D721Med (cell line): ENCODE measurements at regions not wholly inside any gene's neighbourhood (a gene's known extent, or its start where the extent isn't known, plus 50 kb on each side); places are given as distances from the start of the nearest gene placed in this dataset.
"Not testable (repeated sequence)": the region's sequence is repeated elsewhere in the genome, so short reads cannot be mapped to it uniquely, and the experiment has no call there.

Experiments used
- DNase-seq: peaks from one replicate; pipeline ENCODE4 v3.0.0; 2011; ENCODE audit warnings: low spot score; ENCODE audit not compliant: insufficient read length
- FAIRE-seq: peaks from 2 replicates; lab custom pipeline; 2011; peaks lifted over from hg19 to GRCh38; lab: Jason Lieb, UNC
- TF ChIP-seq, protein P1 (sequence below): IDR thresholded peaks from 2 replicates; pipeline ENCODE4 v1.5.1; 2012; ENCODE audit warnings: mild to moderate bottlenecking, control low read depth; ENCODE audit not compliant: insufficient read depth; ENCODE audit errors: missing control alignments

DNA sequence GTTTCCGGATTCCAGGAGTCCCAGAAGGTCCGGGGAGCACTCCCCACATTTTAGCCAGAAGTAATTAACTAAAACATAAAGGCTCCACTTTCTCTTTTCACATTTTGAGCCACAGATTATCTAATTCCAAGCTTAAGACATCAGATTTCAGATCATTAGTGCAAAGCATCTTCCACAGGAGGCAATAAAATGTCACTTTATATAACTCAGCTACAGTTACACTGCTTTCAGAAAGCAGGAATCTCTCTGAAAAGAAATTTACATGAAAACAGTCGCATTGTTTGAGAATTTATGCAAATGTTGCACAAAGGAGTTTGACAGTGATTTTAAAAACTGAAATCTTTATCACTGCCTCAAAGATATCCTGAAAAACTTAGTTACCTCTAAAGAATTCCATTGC, 99.7 kb downstream of the LMO4 start:
- FAIRE-seq: no peak
- DNase-seq: no peak
- TF ChIP-seq, protein P1, sequence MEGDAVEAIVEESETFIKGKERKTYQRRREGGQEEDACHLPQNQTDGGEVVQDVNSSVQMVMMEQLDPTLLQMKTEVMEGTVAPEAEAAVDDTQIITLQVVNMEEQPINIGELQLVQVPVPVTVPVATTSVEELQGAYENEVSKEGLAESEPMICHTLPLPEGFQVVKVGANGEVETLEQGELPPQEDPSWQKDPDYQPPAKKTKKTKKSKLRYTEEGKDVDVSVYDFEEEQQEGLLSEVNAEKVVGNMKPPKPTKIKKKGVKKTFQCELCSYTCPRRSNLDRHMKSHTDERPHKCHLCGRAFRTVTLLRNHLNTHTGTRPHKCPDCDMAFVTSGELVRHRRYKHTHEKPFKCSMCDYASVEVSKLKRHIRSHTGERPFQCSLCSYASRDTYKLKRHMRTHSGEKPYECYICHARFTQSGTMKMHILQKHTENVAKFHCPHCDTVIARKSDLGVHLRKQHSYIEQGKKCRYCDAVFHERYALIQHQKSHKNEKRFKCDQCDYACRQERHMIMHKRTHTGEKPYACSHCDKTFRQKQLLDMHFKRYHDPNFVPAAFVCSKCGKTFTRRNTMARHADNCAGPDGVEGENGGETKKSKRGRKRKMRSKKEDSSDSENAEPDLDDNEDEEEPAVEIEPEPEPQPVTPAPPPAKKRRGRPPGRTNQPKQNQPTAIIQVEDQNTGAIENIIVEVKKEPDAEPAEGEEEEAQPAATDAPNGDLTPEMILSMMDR: no peak

DNA sequence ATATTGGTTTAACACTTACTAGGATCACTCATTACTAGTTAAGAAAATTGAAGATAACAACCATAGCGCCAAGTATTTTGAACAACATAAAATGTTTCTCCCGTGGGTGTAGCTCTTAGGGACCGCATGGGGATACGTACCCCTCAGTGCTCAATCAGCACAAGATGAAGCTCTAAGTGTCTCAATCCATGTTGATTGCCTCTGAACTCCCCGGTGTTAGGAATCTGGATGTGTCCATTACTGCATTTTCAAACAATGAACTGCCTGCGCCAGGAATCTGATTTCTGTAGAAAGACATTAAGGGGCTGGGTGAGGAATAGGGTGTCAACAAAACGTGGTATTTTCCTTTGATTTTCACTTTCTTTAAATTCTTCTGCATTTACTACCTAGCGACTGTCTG, 100.2 kb downstream of the LMO4 start:
- TF ChIP-seq, protein P1: no peak
- DNase-seq (no peak), FAIRE-seq (no peak)

DNA sequence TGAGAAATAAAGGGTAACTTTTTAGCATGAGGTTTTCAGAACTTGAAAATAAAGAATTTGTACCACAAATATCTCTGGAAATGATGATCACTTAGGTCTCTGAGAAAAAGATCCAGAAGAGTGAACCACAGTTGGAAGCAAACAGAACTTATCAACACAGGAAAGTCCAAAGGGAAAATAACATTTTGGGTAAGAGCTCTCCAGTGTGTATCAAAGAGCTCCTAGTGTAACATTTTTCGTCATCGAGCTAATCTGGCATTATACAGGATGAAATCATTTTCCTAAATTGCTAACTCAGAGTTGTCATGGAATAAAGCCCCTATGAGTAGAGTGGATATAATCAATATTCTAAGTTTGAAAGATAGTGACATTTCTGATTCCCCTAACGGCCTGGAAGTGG, 104.0 kb downstream of the LMO4 start:
- DNase-seq (no peak), FAIRE-seq (no peak)
- TF ChIP-seq, protein P1: no peak

DNA sequence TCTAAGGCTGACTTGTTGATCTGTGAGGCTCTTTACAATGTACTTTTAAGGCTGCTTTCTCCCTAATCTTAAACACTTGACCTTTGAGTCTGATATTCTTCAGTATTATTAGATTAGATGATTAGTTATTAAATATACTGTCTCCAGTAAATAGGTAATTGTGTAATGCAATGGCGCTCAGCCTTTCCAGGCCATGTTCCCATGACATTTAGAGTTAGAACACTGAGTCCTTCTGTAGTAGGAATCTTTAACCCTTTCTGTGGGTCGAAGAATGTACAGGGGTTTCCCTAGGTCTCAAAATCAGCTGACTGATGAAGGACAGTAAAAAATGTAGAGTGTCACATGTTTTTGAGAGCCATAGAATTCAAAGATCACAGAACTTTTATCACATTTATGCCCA, 104.4 kb downstream of the LMO4 start:
- not testable (repeated sequence) for DNase-seq, FAIRE-seq

DNA sequence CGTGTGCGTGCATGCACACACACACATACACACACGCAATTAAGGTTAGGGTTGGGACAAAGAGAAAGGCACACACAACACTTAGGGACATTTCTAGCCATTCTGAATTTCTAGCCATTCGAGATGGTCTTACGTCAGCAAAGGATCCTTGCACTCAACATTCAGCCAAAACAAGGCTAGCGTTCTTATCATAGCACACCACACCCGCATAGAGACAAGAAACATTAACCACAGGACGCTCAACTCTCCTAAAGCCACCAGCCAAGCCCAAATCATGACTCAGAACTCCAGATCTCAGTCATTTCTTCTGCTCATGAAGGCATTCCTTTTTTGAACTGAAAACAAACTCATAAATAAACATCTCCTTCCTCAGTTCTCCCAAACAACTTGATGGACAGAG, 106.8 kb downstream of the LMO4 start:
- DNase-seq: no peak
- no peak for FAIRE-seq
- TF ChIP-seq, protein P1: no peak

DNA sequence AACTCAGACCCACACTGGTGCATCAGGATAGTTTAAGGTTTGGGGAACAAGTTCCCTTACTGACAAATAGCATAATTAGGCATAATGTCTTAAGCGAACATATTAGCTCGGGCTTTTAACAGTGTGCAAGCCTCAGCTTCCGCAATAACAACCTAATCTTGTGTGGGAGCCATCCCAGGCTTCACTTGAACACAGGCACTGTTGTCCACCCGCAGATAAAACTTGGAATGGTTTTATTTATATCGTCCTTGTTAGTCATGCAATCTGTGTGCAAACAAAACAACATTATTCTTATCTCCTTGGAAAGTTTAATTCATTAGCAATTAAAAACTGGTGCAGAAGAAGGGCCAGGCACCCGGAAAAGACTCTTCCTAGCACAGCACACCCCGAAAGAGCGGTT, 107.4 kb downstream of the LMO4 start:
- not testable (repeated sequence) for DNase-seq, FAIRE-seq

DNA sequence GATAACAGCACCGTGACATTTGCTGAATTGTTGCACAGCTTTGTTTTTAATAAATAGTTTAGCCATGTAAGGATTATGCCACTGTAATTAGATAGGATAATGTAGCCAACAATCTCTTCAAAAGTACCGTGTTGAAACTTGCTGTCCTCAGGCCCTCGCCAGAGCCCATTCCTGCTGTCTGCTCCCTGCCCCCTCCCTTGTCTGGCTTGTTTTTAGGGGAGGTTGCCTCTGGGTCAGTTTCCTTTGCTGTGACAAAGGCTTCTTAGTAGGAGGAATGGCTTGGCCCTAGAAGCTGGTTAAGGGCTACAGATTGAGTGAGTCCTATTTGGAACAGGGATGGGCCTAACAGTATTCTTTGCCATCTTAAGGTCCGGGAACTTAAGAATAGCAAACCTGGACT, 107.9 kb downstream of the LMO4 start:
- FAIRE-seq: no peak

DNA sequence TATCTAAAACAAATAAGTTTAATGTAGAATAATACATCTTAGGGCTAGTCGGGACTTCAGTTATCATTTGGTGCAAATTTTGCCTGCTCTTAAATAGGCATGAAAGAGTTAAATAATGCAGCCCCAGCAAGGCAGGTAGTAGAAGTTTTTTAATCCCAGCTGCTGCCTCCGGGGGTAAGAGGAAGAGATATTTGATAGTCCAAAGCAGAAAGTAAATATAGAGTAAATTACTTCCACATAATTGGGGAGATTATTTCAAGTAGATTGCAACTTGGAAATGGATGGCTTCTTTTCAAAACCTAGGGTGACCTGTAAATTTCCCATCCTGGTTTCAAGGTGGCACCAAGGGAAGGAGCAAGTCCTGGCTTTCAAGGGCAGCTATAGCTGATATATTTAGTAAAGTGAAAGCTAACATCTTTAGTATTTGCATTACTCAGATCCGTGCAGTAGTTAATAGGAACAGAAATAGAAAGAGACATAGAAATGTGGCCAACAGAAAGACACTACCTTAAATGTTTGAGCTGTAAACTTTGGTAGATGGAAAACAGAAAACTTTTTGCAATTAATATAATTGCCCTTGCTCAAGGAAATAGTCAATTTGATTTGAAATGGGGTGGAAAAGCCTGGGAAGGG, 109.1 kb downstream of the LMO4 start:
- TF ChIP-seq, protein P1: no peak
- no peak for DNase-seq
- FAIRE-seq: no peak

More for the DNA sequence above, 107.9 kb downstream of the LMO4 start:
- no peak for DNase-seq
- TF ChIP-seq, protein P1: no peak
